ENCODE measurements at regions not wholly inside any gene's neighbourhood (a gene's known extent, or its start where the extent isn't known, plus 50 kb on each side); places are given as distances from the start of the nearest gene placed in this dataset.

DNA sequence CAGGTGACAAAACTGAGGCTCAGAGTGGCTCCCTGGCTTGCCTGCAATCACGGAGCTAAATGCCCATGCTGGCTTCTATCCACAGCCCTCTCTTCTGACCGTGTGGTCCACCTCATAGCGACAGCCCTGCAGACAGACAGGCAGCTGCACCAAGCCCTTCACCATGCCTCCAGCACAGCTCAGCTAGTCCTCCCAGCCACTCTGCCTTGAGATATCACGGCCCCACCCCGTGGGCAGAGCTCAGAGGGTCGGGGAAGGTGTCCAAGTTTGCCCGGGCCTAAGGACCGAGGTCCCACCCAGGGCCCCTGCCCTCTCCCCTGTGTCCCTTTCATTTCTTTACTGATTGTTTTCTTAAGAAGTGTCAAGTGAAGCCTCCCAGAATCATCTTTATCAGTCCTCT lies 128.2 kb upstream of the GLI2 start:
- no peak for DNase-seq (ENCODE audit: low read depth)

- no peak for DNase-seq (ENCODE audit: low read depth)
Measured at GRCh38 chr2:120607996-120608395, 127.7 kb upstream of the GLI2 start.

DNA sequence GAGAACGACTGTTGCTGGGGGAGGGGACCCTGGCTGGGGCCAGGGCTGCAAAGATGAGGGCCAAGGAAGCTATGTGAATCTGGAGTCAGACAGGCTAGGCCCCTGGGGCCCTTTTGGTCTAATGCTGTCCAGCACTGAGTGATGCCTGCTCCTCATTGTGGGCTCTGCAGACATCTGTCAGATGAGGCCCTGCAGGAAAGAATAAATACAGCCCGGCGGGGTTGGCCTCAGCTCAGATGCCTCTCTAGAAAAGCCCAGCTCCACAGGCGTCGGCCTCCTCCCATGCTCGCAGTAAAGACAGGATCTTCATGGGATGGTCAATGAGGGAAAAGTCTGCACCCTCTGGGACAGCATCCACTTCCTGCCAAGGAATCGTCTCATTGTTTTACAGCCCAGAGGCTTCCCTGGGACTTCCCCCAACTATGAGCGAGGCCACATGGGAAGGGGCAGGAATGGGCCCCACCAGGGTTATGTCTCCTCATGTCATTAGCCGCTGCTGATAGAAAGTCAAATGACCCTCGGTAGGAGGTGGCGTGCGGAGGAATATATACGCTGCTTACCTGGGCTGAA lies 125.8 kb upstream of the GLI2 start:
- no peak for DNase-seq (ENCODE audit: low read depth)

GRCh38 chr2:120611016-120611415 lies 124.7 kb upstream of the GLI2 start:
- DNase-seq (ENCODE audit: low read depth), result no peak

GRCh38 chr2:120611961-120612360 lies 123.7 kb upstream of the GLI2 start:
- no peak for DNase-seq (ENCODE audit: low read depth)

- no peak for DNase-seq (ENCODE audit: low read depth)
Measured at GRCh38 chr2:120612471-120612870, 123.2 kb upstream of the GLI2 start.

- no peak for DNase-seq (ENCODE audit: low read depth)
Measured at GRCh38 chr2:120612931-120613330, 122.7 kb upstream of the GLI2 start.

DNA sequence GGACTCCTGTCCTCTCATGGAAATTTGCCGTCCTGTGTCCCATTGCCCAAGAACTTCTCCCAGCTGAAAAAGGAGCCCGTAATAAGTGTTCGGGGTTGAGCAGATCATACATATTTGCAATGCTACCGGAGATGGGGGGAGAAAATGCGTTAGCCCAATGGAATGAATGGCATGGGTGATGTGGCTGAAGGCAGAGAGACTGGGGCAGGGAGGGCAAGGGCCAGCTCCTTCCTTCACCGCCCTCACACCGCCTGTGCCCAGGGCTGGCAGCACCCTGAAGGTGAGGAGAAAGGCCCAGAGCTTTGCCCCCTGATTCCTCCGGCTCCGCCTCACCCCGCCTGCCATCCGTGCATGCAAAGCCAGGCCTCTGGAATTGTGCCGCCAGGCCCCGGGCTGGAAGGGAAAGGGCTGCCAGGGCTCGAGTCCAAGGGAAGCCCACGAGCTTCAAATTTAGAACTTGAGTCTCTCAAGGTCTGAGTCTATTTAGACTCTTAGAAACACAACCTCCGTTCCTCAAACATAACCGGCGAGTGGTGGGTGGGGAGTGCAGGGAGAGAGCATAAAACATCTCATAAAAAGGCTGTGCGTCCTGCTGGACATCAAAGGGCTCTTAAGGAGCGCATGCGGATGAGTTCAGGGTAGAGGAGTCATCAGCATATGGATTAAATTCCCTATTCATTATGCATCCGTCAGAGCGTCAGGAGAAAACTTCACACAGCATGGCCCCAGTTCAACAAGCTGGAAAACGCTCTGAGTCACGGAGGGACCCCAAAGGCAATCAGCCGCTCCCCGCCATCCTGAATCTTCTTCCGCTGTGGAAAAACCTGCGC lies 121.7 kb upstream of the GLI2 start:
- DNase-seq (ENCODE audit: low read depth), result no peak

GRCh38 chr2:120614901-120615300 lies 120.8 kb upstream of the GLI2 start:
- DNase-seq (ENCODE audit: low read depth), result no peak

DNA sequence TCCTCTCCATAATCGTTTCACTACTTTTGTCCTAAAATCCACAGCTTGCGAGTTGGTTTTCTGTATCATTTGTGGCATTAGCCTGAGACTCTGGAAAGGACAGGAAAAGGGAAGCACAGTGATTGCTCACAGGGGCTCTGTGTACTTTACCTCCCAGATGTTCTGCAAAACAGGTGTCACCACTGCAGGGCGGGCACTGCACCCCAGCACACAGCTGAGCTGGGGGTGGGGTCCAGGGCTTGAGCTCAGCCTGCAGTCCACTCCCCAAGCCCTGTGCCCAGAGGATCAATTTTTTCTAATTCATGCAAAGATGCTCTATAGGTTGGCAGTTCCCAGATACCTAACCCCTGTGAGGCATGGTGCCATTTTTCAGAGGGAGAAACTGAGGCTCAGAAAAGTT lies 119.4 kb upstream of the GLI2 start:
- no peak for DNase-seq (ENCODE audit: low read depth)

DNA sequence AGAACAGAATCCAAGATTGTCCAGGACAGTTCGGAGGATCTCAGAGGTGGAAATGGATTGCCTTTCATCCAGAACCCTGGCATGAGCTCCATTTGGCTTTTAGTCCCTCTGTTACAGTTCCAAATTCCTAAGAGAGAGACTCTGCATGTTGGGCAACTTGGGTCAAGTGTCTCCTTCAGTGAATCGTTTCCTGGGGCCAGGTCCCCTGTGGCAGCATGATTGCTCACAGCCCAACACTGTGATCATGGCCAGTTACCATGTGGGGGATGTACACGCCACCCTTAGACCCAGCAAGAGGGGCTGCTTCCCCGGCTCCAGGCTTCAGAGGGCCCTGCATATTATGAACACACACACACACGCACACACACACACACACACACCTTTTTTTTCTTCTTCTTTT lies 118.6 kb upstream of the GLI2 start:
- DNase-seq (ENCODE audit: low read depth), result no peak

GRCh38 chr2:120618830-120619229 lies 116.8 kb upstream of the GLI2 start:
- no peak for DNase-seq (ENCODE audit: low read depth)

GRCh38 chr2:120619579-120619978 lies 116.1 kb upstream of the GLI2 start:
- DNase-seq (ENCODE audit: low read depth), result no peak

- no peak for DNase-seq (ENCODE audit: low read depth)
Measured at GRCh38 chr2:120620025-120620793, 115.5 kb upstream of the GLI2 start.

- no peak for DNase-seq (ENCODE audit: low read depth)
Measured at GRCh38 chr2:120622159-120622869, 113.4 kb upstream of the GLI2 start.

- DNase-seq (ENCODE audit: low read depth), result no peak
Measured at GRCh38 chr2:120622886-120623753, 112.5 kb upstream of the GLI2 start.

DNA sequence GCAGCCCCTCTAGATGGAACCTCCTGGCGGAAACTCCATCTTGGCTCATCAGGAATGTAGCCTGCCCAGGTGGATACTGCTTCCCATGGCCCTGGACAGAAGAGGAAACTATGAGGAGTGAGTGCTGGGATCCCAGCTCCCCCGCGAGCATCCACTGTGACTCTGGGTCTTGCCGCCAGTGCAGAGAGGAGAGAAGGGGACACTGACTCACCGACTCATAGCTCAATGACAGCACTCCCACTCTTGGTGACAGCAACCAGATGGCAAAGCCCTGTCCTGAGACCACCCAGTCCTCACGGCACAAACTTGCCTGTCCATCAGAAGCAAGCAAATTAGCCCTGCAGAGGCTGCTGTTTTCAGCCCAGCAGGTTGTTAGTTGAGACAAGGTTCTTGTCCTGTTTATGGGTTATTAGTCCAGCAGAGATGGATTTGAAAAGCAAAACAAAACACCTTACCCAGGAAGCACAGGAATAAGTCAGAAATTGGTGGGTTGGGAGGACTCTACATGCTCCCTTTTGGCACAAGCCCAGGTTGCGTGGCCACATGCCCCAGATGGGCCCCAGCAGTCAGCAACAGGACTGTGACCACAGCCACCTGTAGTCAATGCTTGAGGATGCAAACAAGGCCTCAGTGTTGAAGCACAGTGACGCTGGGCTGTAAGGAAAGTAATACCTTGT lies 111.5 kb upstream of the GLI2 start:
- no peak for DNase-seq (ENCODE audit: low read depth)

GRCh38 chr2:120624738-120625446 lies 110.8 kb upstream of the GLI2 start:
- DNase-seq (ENCODE audit: low read depth), result no peak

- DNase-seq (ENCODE audit: low read depth), result no peak
Measured at GRCh38 chr2:120625865-120626560, 109.7 kb upstream of the GLI2 start.

DNA sequence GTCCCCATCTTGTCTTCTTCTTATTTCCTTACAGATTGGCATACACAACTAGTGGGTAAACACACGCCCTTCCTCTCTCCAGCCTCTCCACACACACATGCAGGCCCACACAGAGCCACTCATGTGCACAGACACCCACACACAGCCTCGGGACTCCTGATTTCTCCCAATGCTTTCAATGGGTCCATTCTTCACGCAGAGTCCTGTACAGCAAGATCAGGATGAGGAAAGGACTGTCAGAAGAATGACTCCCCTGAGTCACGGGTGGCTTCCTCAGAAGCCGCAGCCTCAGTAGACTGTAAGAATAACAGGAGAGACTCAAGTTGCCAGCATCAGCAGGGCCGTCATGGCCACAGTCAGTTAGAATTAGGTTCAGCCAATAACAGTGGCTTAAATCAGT lies 109.1 kb upstream of the GLI2 start:
- DNase-seq (ENCODE audit: low read depth), result no peak

Data from activated T-helper 9 cell treated with anti-CD3 and anti-CD28 coated beads, Interleukin-2, amount 50 U/mL, for 16 hours (primary cell).